Tibial nerve (tissue), 4 donors: ENCODE measurements at regions not wholly inside any gene's neighbourhood (a gene's known extent, or its start where the extent isn't known, plus 50 kb on each side); places are given as distances from the start of the nearest gene placed in this dataset.
"Not testable (repeated sequence)": the region's sequence is repeated elsewhere in the genome, so short reads cannot be mapped to it uniquely, and the experiment has no call there.

Experiments used
- DNase-seq, 2 donors: peaks; one replicate each; pipeline ENCODE4 v3.0.0-alpha.2; 2019; ENCODE audit warnings: low spot score in 2 of 2
- H3K27ac ChIP-seq, 4 donors: fragments of 200-600 bp; sonication (generic) in 3 of 4; one replicate each; pipeline ENCODE4 v1.5.1; 2017 to 2019; ENCODE audit warnings: mild to moderate bottlenecking in 1 of 4
- H3K27me3 ChIP-seq, 2 donors: fragments of 200-600 bp; sonication (generic) in 1 of 2; one replicate each; pipeline versions ENCODE4 v1.5.1 to v1.6.0; 2017 to 2019
- H3K36me3 ChIP-seq, 3 donors: fragments of 200-600 bp; sonication (generic); one replicate each; pipeline ENCODE4 v1.5.1; 2018 to 2019
- H3K4me1 ChIP-seq, 4 donors: fragments of 200-600 bp; sonication (generic) in 3 of 4; one replicate each; pipeline ENCODE4 v1.5.1; 2017 to 2019
- H3K4me3 ChIP-seq, 4 donors: fragments of 200-600 bp; sonication (generic) in 3 of 4; one replicate each; pipeline ENCODE4 v1.5.1; 2017 to 2019; ENCODE audit warnings: mild to moderate bottlenecking in 1 of 4, moderate library complexity in 1 of 4
- H3K9me3 ChIP-seq, 4 donors: fragments of 200-600 bp; sonication (generic) in 3 of 4; one replicate each; pipeline ENCODE4 v1.5.1; 2017 to 2019
- EP300 ChIP-seq, 2 donors: sonication (generic); formaldehyde crosslinking; IDR thresholded peaks; one replicate each; pipeline ENCODE4 v1.6.1; 2017; ENCODE audit warnings: antibody characterized with exemption in 2 of 2, mild to moderate bottlenecking in 1 of 2
- POLR2A ChIP-seq, 2 donors: fragments of 450-650 bp; IDR thresholded peaks; one replicate each; pipeline ENCODE4 v1.6.1; 2017; ENCODE audit warnings: antibody characterized with exemption in 2 of 2, mild to moderate bottlenecking in 2 of 2, moderate library complexity in 2 of 2
- WGBS, 2 donors: methylation state at CpG; one replicate each; pipeline ENCODE4 v1.1.5; 2018; 5-methylcytosine and 5-hydroxymethylcytosine counted together
- TF ChIP-seq, protein P1 (sequence below), 5 experiments: fragments of 200-600 bp in 3 of 5; fragments of 450-650 bp in 2 of 5; sonication (generic) in 3 of 5; IDR thresholded peaks; one replicate each; pipeline ENCODE4 v1.5.1; 2016 to 2019; ENCODE audit warnings: antibody characterized with exemption in 5 of 5, mild to moderate bottlenecking in 3 of 5, moderate library complexity in 2 of 5

DNA sequence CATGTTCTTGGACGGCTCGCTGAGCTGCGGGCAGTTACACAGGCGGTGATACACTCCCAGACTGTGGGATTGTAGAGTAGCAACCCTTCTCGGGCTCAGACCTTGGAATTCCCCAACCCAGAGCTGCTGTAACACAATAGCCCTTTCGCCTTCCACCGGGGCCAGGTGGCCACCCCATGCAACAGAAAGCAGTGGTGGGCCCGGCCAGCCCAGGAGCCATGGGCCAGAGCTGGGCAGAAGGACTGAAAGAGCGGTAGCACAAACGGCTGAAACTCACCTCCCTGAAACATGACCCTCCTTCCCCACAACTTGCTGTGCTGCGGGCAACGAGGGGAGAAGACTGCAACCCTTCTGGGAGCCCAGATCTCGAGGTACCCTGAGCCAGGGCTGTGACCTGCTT, 429.0 kb downstream of the SLITRK1 start:
- Histone ChIP-seq H3K4me1 (no peaks in the 10 kb centered on the region), H3K4me3 (no peak overlapping the region), H3K9me3 (no peaks in the 10 kb centered on the region), H3K27me3 (no peaks in the 10 kb centered on the region), H3K36me3 (no peaks in the 10 kb centered on the region), H3K27ac (no peak overlapping the region)
- WGBS, 2 donors = 94 to 95% methylated on average over 13 of the region's 13 CpGs
- TF ChIP-seq, protein P1, sequence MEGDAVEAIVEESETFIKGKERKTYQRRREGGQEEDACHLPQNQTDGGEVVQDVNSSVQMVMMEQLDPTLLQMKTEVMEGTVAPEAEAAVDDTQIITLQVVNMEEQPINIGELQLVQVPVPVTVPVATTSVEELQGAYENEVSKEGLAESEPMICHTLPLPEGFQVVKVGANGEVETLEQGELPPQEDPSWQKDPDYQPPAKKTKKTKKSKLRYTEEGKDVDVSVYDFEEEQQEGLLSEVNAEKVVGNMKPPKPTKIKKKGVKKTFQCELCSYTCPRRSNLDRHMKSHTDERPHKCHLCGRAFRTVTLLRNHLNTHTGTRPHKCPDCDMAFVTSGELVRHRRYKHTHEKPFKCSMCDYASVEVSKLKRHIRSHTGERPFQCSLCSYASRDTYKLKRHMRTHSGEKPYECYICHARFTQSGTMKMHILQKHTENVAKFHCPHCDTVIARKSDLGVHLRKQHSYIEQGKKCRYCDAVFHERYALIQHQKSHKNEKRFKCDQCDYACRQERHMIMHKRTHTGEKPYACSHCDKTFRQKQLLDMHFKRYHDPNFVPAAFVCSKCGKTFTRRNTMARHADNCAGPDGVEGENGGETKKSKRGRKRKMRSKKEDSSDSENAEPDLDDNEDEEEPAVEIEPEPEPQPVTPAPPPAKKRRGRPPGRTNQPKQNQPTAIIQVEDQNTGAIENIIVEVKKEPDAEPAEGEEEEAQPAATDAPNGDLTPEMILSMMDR (IDR thresholded peaks at IDR 0.05) = no peak
- TF ChIP-seq POLR2A (IDR thresholded peaks at IDR 0.05) = no peak
- no peak for TF ChIP-seq EP300 (IDR thresholded peaks at IDR 0.05)
- DNase-seq = no peak

- no peak for TF ChIP-seq POLR2A (IDR thresholded peaks at IDR 0.05)
- TF ChIP-seq EP300 (IDR thresholded peaks at IDR 0.05) = no peak
- TF ChIP-seq, protein P1 (IDR thresholded peaks at IDR 0.05) = no peak
- no peak for DNase-seq
- no peaks in the 10 kb centered on the region for H3K4me1 ChIP-seq
- H3K9me3 ChIP-seq = no peaks in the 10 kb centered on the region
- no peaks in the 10 kb centered on the region for H3K27me3 ChIP-seq
- WGBS, 2 donors = 95 to 96% methylated on average over 26 of the region's 26 CpGs
- no peaks in the 10 kb centered on the region for H3K36me3 ChIP-seq
- H3K27ac ChIP-seq = no peak overlapping the region
- H3K4me3 ChIP-seq = no peak overlapping the region
These were observed 429.9 kb downstream of the SLITRK1 start for GRCh38 chr13:83452292-83452950.

GRCh38 chr13:83450591-83450990, 431.7 kb downstream of the SLITRK1 start:
- Histone ChIP-seq H3K4me1 (no peaks in the 10 kb centered on the region), H3K4me3 (no peak overlapping the region), H3K27ac (no peak overlapping the region), H3K27me3 (no peaks in the 10 kb centered on the region), H3K36me3 (no peaks in the 10 kb centered on the region), H3K9me3 (no peaks in the 10 kb centered on the region)
- no peak for DNase-seq
- 55 to 59% methylated on average over 2 of the region's 2 CpGs for WGBS, 2 donors
- TF ChIP-seq POLR2A (IDR thresholded peaks at IDR 0.05) (no peak), EP300 (IDR thresholded peaks at IDR 0.05) (no peak)
- TF ChIP-seq, protein P1 (IDR thresholded peaks at IDR 0.05) = no peak

- WGBS, 2 donors = 43 to 49% methylated on average over 3 of the region's 3 CpGs
- no peaks in the 10 kb centered on the region for H3K27me3 ChIP-seq
- no peaks in the 10 kb centered on the region for H3K36me3 ChIP-seq
- H3K9me3 ChIP-seq = no peaks in the 10 kb centered on the region
- H3K4me1 ChIP-seq = no peaks in the 10 kb centered on the region
- no peak overlapping the region for H3K27ac ChIP-seq
- H3K4me3 ChIP-seq = no peak overlapping the region
- TF ChIP-seq EP300 (IDR thresholded peaks at IDR 0.05) = no peak
- TF ChIP-seq POLR2A (IDR thresholded peaks at IDR 0.05) = no peak
- TF ChIP-seq, protein P1 (IDR thresholded peaks at IDR 0.05) = no peak
- no peak for DNase-seq
These were observed 432.4 kb downstream of the SLITRK1 start for GRCh38 chr13:83449668-83450395.

DNA sequence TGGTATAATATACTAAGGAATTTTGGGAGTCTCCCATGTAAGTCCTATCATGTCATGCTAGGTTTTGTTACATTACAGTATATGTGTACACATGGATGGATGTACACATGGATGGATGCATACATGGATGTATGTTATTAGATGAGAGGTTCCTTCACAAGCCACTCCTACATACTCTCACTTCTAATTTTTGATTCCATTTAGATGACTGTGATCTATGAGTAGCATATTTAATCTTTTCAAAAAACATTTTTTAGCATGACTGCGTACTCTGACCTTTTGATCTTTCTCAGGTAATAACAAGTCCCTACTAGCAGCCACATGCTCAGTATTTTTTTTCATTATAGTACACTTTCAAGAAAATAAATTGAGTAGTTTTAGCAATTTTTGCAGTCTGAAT, 441.8 kb downstream of the SLITRK1 start:
- WGBS, 2 donors = 90 to 94% methylated on average over 1 of the region's 1 CpG
- no peak for DNase-seq
- no peak overlapping the region for H3K4me3 ChIP-seq
- H3K9me3 ChIP-seq = no peaks in the 10 kb centered on the region
- TF ChIP-seq EP300 (IDR thresholded peaks at IDR 0.05) = no peak
- no peak for TF ChIP-seq POLR2A (IDR thresholded peaks at IDR 0.05)
- TF ChIP-seq, protein P1 (IDR thresholded peaks at IDR 0.05) = no peak
- H3K27me3 ChIP-seq = no peaks in the 10 kb centered on the region
- no peaks in the 10 kb centered on the region for H3K4me1 ChIP-seq
- no peak overlapping the region for H3K27ac ChIP-seq
- H3K36me3 ChIP-seq = no peaks in the 10 kb centered on the region

- not testable (repeated sequence) for H3K4me1 ChIP-seq, H3K27me3 ChIP-seq, DNase-seq, H3K9me3 ChIP-seq, H3K27ac ChIP-seq, H3K4me3 ChIP-seq, H3K36me3 ChIP-seq
- 90 to 91% methylated on average over 12 of the region's 12 CpGs for WGBS, 2 donors
These were observed 442.8 kb downstream of the SLITRK1 start for GRCh38 chr13:83439464-83439863.
